ENCODE measurements at regions not wholly inside any gene's neighbourhood (a gene's known extent, or its start where the extent isn't known, plus 50 kb on each side); places are given as distances from the start of the nearest gene placed in this dataset.
"Not testable (repeated sequence)": the region's sequence is repeated elsewhere in the genome, so short reads cannot be mapped to it uniquely, and the experiment has no call there.

DNA sequence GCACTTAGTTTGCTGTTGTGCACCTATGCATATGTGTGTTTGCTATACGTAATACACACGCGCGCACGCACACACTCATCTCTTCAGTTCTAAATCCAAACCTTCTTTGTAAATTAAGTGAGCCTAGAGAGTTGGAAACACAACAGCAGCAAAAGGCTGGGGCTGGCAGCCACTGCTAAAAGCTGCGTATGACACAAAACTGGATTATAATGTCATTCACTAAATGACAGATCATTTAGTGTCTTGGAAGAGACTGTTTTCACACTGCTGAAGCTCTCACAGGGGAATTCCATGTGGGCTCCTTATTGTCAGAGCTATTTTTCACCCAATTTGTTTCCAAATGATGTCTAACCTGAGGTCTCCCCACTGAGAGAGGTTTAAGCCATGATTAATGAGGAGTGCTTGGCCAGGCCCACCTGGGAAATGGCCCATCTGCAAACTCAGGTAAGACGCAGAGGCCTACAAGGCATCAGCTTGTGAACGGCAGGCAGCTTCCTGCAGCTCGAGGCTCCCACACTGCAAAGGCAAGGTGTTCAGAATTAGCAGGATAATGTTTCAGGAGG, 94.2 kb downstream of the OLIG3 start:
- no peak for DNase-seq (ENCODE audit: low spot score)

DNA sequence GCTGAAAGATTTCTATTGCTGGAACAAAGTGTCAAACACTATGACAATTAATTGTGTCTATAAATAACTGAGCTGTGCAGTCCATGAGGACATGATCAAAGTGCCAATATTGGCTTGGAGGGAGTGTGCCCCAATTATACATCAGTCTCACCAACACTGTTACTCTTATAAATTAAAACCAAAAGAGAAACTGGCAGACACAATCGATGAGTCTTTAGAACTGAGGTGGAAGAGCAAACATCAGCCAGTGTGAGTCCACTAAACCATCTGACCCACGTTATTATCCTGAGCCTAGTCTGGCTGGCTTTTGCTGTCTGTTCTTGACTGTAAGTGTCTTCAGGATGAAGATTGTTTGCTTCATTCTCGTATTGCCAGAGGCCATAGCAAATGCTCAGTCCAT, 98.9 kb downstream of the OLIG3 start:
- DNase-seq (ENCODE audit: low spot score), result no peak

DNA sequence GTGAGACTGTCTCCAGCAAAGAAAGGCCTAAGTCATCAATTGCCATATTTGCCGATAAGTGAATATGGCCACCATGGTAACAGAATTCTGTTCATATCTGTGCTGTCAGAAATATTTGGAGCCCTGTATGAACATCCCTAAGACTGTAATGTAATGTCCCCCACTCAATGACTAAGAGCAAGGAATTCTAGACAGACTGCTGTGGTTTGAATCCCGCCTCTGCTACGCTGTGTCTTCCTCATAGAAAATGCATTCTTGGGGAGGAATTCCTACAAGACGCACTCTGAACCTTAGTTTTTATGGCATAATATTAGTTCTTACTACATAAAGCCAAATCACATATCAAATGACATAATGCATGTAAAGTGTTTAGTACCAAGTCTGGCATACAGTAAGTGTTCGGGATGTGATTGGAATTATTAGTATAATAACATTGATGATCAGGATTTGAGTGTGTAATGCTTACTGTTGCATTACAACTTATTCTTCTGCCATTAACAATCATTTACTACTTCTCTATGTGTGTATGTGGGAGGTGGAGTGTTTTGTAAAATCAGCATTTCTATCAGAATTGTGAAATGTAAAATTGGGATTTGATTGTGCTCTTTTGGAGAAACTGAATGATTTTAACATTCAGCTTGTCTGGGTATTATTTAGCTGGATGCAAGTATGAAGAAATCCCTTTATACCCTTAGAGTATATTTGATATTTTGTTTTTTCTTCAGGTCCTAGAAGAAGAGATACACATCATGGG, 103.0 kb downstream of the OLIG3 start:
- no peak for DNase-seq (ENCODE audit: low spot score)

DNA sequence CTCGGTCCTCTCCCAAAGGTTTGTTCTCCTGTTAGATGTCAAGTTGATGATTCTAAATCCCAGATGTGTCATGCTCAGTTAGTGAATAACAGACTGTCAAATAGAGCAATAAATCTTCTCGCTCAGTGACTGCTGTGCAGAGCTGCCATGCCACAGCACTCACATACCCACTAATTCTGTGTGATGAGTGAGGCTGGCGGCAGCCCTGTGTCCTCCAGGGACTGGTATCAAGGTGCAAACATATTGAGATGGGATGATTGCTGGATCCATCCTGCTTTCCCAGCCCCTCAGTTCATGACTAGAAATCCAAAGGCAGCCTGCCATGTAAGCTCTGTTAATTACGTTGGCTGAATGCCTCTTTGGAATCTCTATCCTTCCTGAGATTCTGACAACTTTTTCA, 103.9 kb downstream of the OLIG3 start:
- DNase-seq (ENCODE audit: low spot score), result no peak

GRCh38 chr6:137389150-137389704, 105.0 kb downstream of the OLIG3 start:
- DNase-seq (ENCODE audit: low spot score), result peak; percentile 85

GRCh38 chr6:137387096-137387764, 107.0 kb downstream of the OLIG3 start:
- DNase-seq (ENCODE audit: low spot score), result no peak

DNA sequence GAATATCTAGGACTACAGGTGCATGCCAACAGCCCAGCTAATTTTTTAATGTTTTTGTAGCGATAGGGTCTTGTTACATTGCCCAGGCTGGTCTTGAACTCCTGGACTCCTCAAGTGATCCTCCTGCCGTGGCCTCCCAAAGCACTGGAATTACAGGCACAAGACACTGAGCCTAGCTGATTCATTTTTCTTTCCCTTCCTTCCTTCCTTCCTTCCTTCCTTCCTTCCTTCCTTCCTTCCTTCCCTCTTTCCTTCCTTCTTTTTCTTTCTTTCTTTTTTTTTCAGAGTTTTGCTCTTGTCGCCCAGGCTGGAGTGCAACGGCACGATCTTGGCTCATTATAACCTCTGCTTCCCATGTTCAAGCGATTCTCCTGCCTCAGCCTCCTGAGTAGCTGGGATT, 110.9 kb downstream of the OLIG3 start:
- not testable (repeated sequence) for DNase-seq (ENCODE audit: low spot score)

DNA sequence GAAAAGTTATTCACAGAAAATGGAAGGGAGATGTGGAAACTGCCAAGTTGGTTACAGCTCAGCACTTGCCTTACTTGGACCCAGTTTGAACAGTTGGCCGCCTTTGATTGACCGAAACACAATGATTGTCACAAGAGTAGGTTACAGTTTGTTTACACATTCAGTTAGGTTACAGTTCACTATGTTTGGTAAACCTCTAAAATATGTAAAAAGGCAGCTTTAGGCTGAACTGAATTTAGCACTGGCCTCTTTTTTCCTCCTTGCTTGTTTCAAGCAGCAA, 116.2 kb downstream of the OLIG3 start:
- no peak for DNase-seq (ENCODE audit: low spot score)

DNA sequence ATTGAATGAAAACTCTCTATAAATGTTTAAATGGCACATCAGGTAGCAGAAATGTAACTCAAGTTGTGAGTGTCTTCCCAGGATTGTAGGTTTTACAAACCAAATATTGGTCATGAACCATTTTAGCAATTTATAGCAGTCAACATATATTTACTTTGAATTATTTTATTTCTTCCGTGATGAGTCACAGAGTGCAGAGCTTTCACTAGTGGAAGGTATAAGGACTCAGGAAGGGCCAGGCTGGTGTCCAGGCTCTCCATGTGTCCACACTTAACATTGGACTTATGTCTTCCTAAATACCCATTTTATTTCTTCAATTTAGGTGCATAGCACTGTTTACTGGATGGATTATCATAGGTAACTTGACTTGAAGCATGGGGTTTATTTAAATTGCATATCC, 120.9 kb downstream of the OLIG3 start:
- DNase-seq (ENCODE audit: low spot score), result no peak

DNA sequence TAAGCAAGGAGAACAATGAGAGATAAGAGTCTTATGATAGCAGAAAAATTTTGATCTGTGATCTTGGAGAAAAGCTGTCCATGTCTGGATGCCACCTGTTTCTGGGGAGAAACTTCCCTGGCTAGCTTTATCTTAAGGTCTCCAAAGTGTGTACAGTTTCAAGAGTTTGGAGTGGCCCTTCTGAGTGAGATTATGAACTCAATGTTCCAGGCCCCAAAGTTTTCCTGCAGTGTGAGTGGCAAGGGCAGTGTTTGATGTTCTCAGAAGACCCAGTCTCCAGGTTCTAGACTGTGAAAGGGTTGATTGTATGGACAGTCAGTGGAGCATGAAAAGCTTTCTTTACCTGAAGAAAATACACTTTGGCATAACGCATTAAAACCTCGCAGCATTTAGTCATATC, 121.7 kb downstream of the OLIG3 start:
- DNase-seq (ENCODE audit: low spot score), result no peak

GRCh38 chr6:137371634-137372016, 122.6 kb downstream of the OLIG3 start:
- DNase-seq (ENCODE audit: low spot score), result no peak

- DNase-seq (ENCODE audit: low spot score), result no peak
Observed at GRCh38 chr6:137370871-137371633, 123.1 kb downstream of the OLIG3 start.

DNA sequence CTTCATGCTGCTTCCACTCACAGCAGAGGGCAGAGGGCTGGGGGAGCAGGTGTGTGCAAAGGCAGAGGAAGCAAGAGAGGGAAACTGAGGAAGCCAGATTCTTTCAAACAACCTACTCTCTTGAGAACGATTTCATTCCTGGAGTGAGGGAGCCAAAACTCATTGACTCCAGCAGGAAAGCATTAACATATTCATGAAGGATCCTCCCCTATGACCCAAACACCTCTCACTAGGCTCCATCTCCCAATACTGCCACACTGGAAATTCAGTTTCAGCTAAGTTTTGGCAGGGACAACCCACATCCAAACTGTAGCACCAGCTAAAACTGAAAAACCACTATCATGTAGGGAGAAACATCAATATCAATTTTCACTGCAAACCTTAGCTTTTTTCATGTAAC, 125.1 kb downstream of the OLIG3 start:
- DNase-seq (ENCODE audit: low spot score), result no peak

- DNase-seq (ENCODE audit: low spot score), result no peak
Observed at GRCh38 chr6:137365707-137366437, 128.3 kb downstream of the OLIG3 start.

DNA sequence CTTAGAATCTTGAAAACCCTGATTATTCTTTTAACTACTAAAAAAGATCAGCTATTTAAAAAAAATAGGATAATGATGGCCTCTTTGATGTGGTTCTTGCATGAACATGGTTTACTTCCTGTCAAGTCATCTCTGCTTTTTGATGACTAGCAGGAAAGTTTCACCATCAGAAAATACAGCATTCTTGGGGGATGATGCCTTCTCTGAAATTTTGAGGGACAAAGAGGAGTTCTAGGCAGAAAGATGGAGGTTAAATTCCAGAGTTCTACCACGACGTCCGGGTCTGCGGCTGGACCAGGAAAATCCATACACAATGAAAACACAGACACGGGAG, 130.4 kb downstream of the OLIG3 start:
- peak; percentile 62 for DNase-seq (ENCODE audit: low spot score)

DNA sequence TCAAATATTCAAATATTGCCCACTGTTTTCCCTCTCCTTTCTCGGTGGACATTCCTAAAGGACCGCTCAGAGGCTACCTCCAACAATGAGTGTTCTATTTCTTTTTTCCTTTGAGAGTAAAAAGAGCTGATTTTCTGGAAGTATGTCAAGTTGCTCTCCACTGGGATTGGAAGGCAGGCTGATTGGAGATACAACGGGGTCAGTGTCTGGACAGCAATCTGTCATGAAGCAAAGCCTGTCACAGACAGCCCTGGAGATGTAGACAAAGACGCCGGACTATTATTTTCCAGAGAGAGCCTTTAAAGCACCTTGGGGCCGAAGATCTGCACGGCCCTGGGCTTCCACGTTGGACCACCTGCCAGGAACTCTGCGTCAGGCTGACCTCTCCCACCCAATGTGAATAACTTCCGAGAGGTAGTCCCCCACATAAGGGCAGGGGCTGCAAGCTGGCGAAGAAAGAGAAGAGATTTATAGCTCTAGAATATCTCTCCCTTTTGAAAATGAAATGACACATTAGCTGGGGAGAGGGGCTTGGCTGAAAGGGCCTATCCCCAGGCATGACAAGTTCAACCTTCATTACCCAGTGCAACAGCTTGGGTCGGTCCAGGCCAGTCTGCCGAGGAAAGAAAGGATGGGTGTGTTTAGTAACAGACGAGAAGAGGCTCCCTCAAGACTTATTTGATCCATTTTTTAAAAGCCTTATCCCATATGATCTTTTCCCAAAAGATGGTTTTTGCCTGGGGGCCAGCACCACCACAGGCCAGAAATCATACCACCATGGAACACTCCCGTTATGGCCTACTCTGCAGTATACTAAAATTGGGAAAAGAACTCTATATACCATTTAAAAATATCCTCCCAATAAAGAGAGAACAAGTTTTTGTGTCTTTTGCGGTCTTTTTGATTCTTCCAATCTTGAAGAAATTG, 131.1 kb downstream of the OLIG3 start:
- no peak for DNase-seq (ENCODE audit: low spot score)

DNA sequence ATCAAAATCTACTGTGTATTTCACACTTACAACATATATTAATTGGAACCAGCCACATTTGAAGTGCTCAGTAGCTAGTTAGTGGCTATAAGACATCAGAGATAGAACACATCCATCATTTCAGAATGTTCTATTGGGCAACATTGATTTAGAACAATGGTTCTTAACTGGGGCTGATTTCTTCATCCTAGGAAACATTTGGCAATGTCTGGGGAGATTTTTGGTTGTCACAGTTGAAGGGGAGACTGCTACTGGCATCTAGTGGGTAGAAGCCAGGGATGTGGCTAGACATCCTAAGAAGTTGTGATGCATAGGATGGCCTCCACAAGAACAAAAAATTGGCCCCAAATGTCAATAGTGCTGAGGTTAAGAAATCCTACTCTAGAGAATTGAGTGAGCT, 132.5 kb downstream of the OLIG3 start:
- no peak for DNase-seq (ENCODE audit: low spot score)

DNA sequence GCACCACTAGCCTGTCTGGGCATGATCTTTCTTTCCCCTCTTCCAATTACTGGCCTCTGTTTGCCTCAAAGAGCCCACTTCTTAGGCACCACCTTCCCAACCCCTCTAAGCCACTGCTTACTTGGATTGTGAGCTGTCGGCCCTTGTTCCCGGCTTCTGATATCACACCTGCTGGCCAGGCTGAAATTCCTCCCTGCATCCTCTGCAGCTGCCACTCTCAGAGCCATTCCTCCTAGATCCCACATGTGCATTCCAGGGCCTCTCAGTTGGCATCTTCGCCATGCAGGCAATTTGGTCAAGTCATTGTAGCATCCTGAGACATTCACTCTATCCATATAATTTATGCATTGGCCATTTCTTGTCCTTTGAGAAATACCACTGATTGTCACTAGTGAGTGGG, 135.9 kb downstream of the OLIG3 start:
- no peak for DNase-seq (ENCODE audit: low spot score)

GRCh38 chr6:137357948-137358266, 136.3 kb downstream of the OLIG3 start:
- DNase-seq (ENCODE audit: low spot score), result no peak

GRCh38 chr6:137357263-137357947, 136.8 kb downstream of the OLIG3 start:
- no peak for DNase-seq (ENCODE audit: low spot score)
